B cell (primary cell): ENCODE measurements at regions not wholly inside any gene's neighbourhood (a gene's known extent, or its start where the extent isn't known, plus 50 kb on each side); places are given as distances from the start of the nearest gene placed in this dataset.

Source experiments
- ATAC-seq: fragments of 200-7000 bp; cut with Tn5 transposase; one replicate; pipeline ENCODE4 v1.10.0; 2021; ENCODE audit warnings: low read depth, mild to moderate bottlenecking, moderate number of reproducible peaks, moderate library complexity
- CTCF ChIA-PET: fragments of 350-600 bp; sonication (Branson Sonifier 250); formaldehyde crosslinking; loops from one replicate; lab custom pipeline; 2021; ENCODE audit warnings: antibody characterized with exemption, inconsistent platforms; lab: Charles Lee
- POLR2A ChIA-PET: fragments of 350-600 bp; sonication (Branson Sonifier 250); formaldehyde crosslinking; loops from one replicate; lab custom pipeline; 2021; ENCODE audit warnings: antibody characterized with exemption; lab: Charles Lee
- DNase-seq: peaks from one replicate; pipeline ENCODE4 v3.0.0; 2013
- H2AFZ ChIP-seq: 2 replicates; pipeline ENCODE4 v1.6.1; 2012; ENCODE audit warnings: mild to moderate bottlenecking, low read depth, low read length; ENCODE audit not compliant: insufficient read depth, poor library complexity, severe bottlenecking
- H3K27ac ChIP-seq, 2 donors: 1 replicate in 1 of 2; 2 replicates in 1 of 2; pipeline ENCODE4 v1.5.1; 2012 to 2013; ENCODE audit warnings: low read length in 2 of 2, mild to moderate bottlenecking in 2 of 2, moderate library complexity in 1 of 2
- H3K27me3 ChIP-seq, 4 experiments: fragments of 200-600 bp in 1 of 4; sonication (generic) in 1 of 4; replicated peaks in 1 of 4; 1 replicate in 2 of 4; 2 replicates in 2 of 4; pipeline versions ENCODE4 v1.6.1 to v1.7.0; 2013 to 2016; ENCODE audit warnings: low read length in 3 of 4, mild to moderate bottlenecking in 2 of 4, mixed read lengths in 1 of 4, moderate library complexity in 1 of 4; ENCODE audit not compliant: insufficient read depth in 4 of 4, control insufficient read depth in 3 of 4; ENCODE audit errors: control extremely low read depth in 1 of 4
- H3K36me3 ChIP-seq, 2 experiments: replicated peaks in 1 of 2; 1 replicate in 1 of 2; 2 replicates in 1 of 2; pipeline versions ENCODE4 v1.6.1 to v1.7.1; 2013; ENCODE audit warnings: low read length in 1 of 2; ENCODE audit not compliant: insufficient read depth in 2 of 2, control insufficient read depth in 1 of 2; ENCODE audit errors: control extremely low read depth in 1 of 2, extremely low read depth in 1 of 2
- H3K4me1 ChIP-seq, 2 donors: fragments of 200-600 bp in 1 of 2; sonication (generic) in 1 of 2; 1 replicate in 1 of 2; 2 replicates in 1 of 2; pipeline versions ENCODE4 v1.5.1 to v1.6.1; 2013 to 2017; ENCODE audit warnings: low read length in 2 of 2; ENCODE audit not compliant: control insufficient read depth in 2 of 2, insufficient read depth in 2 of 2
- H3K4me2 ChIP-seq: replicated peaks from 2 replicates; pipeline ENCODE3; 2012; ENCODE audit warnings: mild to moderate bottlenecking, low read depth, low read length; ENCODE audit not compliant: poor library complexity, severe bottlenecking
- H3K4me3 ChIP-seq, 5 experiments: fragments of 200-600 bp in 1 of 5; sonication (generic) in 1 of 5; 1 replicate in 3 of 5; 2 replicates in 2 of 5; pipeline versions ENCODE4 v1.5.1 to v1.7.0; 2011 to 2016; ENCODE audit warnings: low read length in 4 of 5, mild to moderate bottlenecking in 4 of 5, low read depth in 2 of 5, control low read depth in 1 of 5, moderate library complexity in 1 of 5; ENCODE audit not compliant: insufficient read depth in 1 of 5; ENCODE audit errors: control extremely low read depth in 1 of 5, extremely low read depth in 1 of 5
- H3K79me2 ChIP-seq: fragments of 200-600 bp; sonication (generic); one replicate; pipeline ENCODE4 v1.6.0; 2016; ENCODE audit warnings: low read length; ENCODE audit not compliant: control insufficient read depth, insufficient read depth
- H3K9ac ChIP-seq: fragments of 200-600 bp; sonication (generic); 2 replicates; pipeline ENCODE4 v1.6.1; 2017; ENCODE audit warnings: mild to moderate bottlenecking, low read length, moderate library complexity
- H3K9me3 ChIP-seq, 3 donors: one replicate each; pipeline versions ENCODE4 v1.6.1 to v1.7.1; 2013; ENCODE audit warnings: low read length in 2 of 3; ENCODE audit not compliant: control insufficient read depth in 2 of 3, insufficient read depth in 1 of 3; ENCODE audit errors: control extremely low read depth in 1 of 3
- H4K20me1 ChIP-seq: 2 replicates; pipeline ENCODE4 v1.6.0; 2012; ENCODE audit warnings: mild to moderate bottlenecking, low read length; ENCODE audit not compliant: insufficient read depth, control insufficient read depth, poor library complexity, severe bottlenecking
- H3K27ac Mint-ChIP-seq: one replicate; pipeline ENCODE4 v1.8.0; 2021; ENCODE audit warnings: mixed read lengths
- H3K27me3 Mint-ChIP-seq: one replicate; pipeline ENCODE4 v1.8.0; 2021; ENCODE audit warnings: mixed read lengths
- H3K4me1 Mint-ChIP-seq: one replicate; pipeline ENCODE4 v1.8.0; 2021; ENCODE audit warnings: mixed read lengths
- H3K4me3 Mint-ChIP-seq: one replicate; pipeline ENCODE4 v1.8.0; 2021; ENCODE audit warnings: mixed read lengths
- H3K9me3 Mint-ChIP-seq: one replicate; pipeline ENCODE4 v1.8.0; 2022; ENCODE audit warnings: mixed read lengths; ENCODE audit not compliant: insufficient read depth
- EZH2 ChIP-seq: IDR thresholded peaks from 2 replicates; pipeline ENCODE4 v1.6.1; 2012; ENCODE audit warnings: borderline replicate concordance, low read depth, mild to moderate bottlenecking, moderate library complexity, low read length; ENCODE audit not compliant: insufficient read depth, poor library complexity, severe bottlenecking
- WGBS: methylation state at CpG from one replicate; pipeline ENCODE4 v1.1.5; 2013; ENCODE audit warnings: missing lambda C conversion rate; ENCODE audit not compliant: insufficient coverage; 5-methylcytosine and 5-hydroxymethylcytosine counted together
- intact Hi-C: fragments of 100-400 bp; cut with micrococcal nuclease; formaldehyde crosslinking; loops from one replicate; pipeline ENCODE4 v1.10.0; 2022
- TF ChIP-seq, protein P1 (sequence below): fragments of 200-600 bp; IDR thresholded peaks from one replicate; pipeline ENCODE4 v1.8.0; 2022; ENCODE audit warnings: antibody characterized with exemption, mild to moderate bottlenecking

DNA sequence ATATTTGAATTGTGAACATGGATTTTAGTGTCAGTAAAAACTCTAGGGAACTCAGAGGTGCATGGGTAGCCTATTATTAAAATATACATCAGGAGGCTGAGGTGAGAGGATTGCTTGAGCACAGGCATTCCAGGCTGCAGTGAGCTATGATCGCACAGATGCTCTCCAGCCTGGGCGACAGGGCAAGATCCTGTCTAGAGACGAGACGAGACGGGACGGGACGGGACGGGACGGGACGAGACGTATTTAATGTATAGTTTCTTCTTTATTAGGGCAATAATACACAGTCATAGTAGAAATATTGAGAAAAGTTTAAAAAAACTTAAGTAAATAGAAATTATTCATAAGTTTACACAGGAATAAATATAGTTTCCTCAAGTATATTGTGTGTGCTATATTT, 89.3 kb downstream of the DIPK2A start:
- H3K4me1 ChIP-seq = no peaks in the 10 kb centered on the region
- no peaks in the 10 kb centered on the region for H3K9me3 ChIP-seq
- no peaks in the 10 kb centered on the region for H3K4me1 Mint-ChIP-seq
- H3K9me3 Mint-ChIP-seq = no peaks in the 10 kb centered on the region
- no peak overlapping the region for H2AFZ ChIP-seq
- no peak overlapping the region for H3K27ac ChIP-seq
- ATAC-seq (no peak), DNase-seq (no peak)
- TF ChIP-seq EZH2 = no peak
- TF ChIP-seq, protein P1, sequence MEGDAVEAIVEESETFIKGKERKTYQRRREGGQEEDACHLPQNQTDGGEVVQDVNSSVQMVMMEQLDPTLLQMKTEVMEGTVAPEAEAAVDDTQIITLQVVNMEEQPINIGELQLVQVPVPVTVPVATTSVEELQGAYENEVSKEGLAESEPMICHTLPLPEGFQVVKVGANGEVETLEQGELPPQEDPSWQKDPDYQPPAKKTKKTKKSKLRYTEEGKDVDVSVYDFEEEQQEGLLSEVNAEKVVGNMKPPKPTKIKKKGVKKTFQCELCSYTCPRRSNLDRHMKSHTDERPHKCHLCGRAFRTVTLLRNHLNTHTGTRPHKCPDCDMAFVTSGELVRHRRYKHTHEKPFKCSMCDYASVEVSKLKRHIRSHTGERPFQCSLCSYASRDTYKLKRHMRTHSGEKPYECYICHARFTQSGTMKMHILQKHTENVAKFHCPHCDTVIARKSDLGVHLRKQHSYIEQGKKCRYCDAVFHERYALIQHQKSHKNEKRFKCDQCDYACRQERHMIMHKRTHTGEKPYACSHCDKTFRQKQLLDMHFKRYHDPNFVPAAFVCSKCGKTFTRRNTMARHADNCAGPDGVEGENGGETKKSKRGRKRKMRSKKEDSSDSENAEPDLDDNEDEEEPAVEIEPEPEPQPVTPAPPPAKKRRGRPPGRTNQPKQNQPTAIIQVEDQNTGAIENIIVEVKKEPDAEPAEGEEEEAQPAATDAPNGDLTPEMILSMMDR = no peak
- H3K79me2 ChIP-seq = no peaks in the 10 kb centered on the region
- H3K27ac Mint-ChIP-seq = no peak overlapping the region
- intact Hi-C loops = no loop called here
- POLR2A ChIA-PET = no interaction called here
- H3K27me3 Mint-ChIP-seq = no peaks in the 10 kb centered on the region
- no peak overlapping the region for H3K4me3 Mint-ChIP-seq
- no peak overlapping the region for H3K4me3 ChIP-seq
- H3K27me3 ChIP-seq = peaks cover 0 to 3% (median 0%) of the 10 kb centered on the region in 4 experiments
- H3K9ac ChIP-seq = no peak overlapping the region
- no CpG with 5 or more reads among the region's 11 CpGs for WGBS
- H3K4me2 ChIP-seq = no peak overlapping the region
- H3K36me3 ChIP-seq = no peaks in the 10 kb centered on the region
- no peaks in the 10 kb centered on the region for H4K20me1 ChIP-seq
- CTCF ChIA-PET = no interaction called here

DNA sequence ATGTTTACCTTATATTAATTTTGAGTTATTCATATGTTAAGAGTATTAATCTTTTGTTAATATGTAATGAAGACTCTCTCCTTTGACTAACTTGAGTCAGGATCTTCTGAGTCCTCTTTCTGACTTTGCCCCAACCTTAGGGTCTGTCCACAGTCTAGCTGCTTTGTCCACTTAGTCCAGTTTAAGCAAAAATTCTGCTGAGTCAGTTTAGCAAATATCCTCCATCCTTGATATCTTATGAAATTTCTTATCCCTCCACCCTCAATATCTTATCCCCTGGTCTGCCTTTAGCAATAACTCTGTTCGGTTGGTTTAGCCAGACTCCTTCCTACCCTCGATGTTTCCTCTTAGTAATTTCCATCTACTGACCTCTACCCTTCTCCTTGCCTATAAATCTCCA, 91.7 kb downstream of the DIPK2A start:
- TF ChIP-seq, protein P1 = no peak
- no peak for TF ChIP-seq EZH2
- H3K9me3 ChIP-seq = no peaks in the 10 kb centered on the region
- H3K27me3 ChIP-seq = peaks cover 0 to 3% (median 0%) of the 10 kb centered on the region in 4 experiments
- no peak for DNase-seq
- H3K9me3 Mint-ChIP-seq = no peaks in the 10 kb centered on the region
- intact Hi-C loops = no loop called here
- WGBS = 83% methylated on average over 1 of the region's 2 CpGs
- ChIA-PET POLR2A (no interaction called here), CTCF (no interaction called here)
- H3K36me3 ChIP-seq = no peaks in the 10 kb centered on the region
- H3K27me3 Mint-ChIP-seq = peaks cover 4% of the 10 kb centered on the region
- no peak overlapping the region for H3K4me3 ChIP-seq
- H3K79me2 ChIP-seq = no peaks in the 10 kb centered on the region
- H3K4me1 ChIP-seq = no peaks in the 10 kb centered on the region
- H4K20me1 ChIP-seq = no peaks in the 10 kb centered on the region
- ATAC-seq = no peak
- H3K27ac ChIP-seq = no peak overlapping the region
- no peak overlapping the region for H3K9ac ChIP-seq
- H3K4me1 Mint-ChIP-seq = no peaks in the 10 kb centered on the region
- H3K27ac Mint-ChIP-seq = no peak overlapping the region
- no peak overlapping the region for H3K4me3 Mint-ChIP-seq
- no peak overlapping the region for H3K4me2 ChIP-seq
- H2AFZ ChIP-seq = no peak overlapping the region
